Activated CD8-positive, alpha-beta memory T cell treated with anti-CD3 and anti-CD28 coated beads, Interleukin-2, amount 10 ng/mL, durations not matched to agents 7 days and 5 days (primary cell): ENCODE measurements at regions not wholly inside any gene's neighbourhood (a gene's known extent, or its start where the extent isn't known, plus 50 kb on each side); places are given as distances from the start of the nearest gene placed in this dataset.
"Not testable (repeated sequence)": the region's sequence is repeated elsewhere in the genome, so short reads cannot be mapped to it uniquely, and the experiment has no call there.

Experiments
- ATAC-seq: fragments of 150-1000 bp; cut with Tn5 transposase; one replicate; pipeline ENCODE4 v1.10.0; 2021; ENCODE audit warnings: moderate library complexity
- CTCF ChIA-PET: fragments of 350-600 bp; sonication (Branson Sonifier 250); formaldehyde crosslinking; loops from one replicate; lab custom pipeline; 2021; ENCODE audit warnings: antibody characterized with exemption; lab: Charles Lee
- DNase-seq: peaks from one replicate; pipeline ENCODE4 v3.0.0-alpha.2; 2020
- H3K27ac Mint-ChIP-seq: one replicate; pipeline ENCODE4 v1.8.0; 2021; ENCODE audit warnings: mild to moderate bottlenecking, mixed read lengths
- H3K27me3 Mint-ChIP-seq: one replicate; pipeline ENCODE4 v1.8.0; 2021; ENCODE audit warnings: mixed read lengths
- H3K36me3 Mint-ChIP-seq: one replicate; pipeline ENCODE4 v1.8.0; 2021; ENCODE audit warnings: mild to moderate bottlenecking, mixed read lengths
- H3K4me1 Mint-ChIP-seq: one replicate; pipeline ENCODE4 v1.8.0; 2021; ENCODE audit warnings: mixed read lengths
- H3K4me3 Mint-ChIP-seq: one replicate; pipeline ENCODE4 v1.8.0; 2021; ENCODE audit warnings: mild to moderate bottlenecking, moderate library complexity, mixed read lengths
- H3K9me3 Mint-ChIP-seq: one replicate; pipeline ENCODE4 v1.8.0; 2022; ENCODE audit warnings: low read depth, mixed read lengths

DNA sequence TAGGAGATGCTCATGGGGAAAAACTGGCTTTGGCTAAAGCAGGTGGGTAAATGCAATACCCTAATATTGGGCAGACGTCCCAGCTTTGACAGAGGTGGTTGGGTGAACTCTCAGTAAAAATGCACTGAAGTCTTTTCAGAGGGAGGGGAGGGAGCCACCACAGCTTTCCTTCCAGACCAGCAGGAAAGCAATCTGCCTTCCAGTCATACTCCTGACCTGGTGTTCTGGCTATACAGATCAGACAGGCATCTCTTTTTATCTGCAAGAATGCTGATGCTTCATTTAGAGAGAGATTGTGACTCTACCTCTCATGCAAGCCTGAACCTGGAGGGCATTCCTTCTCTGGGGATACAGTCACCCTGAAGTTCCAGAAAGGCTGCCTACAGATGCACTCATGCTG lies 52.6 kb upstream of the ICA1 start:
- Mint-ChIP-seq H3K27ac (no peak overlapping the region), H3K4me3 (no peak overlapping the region), H3K27me3 (peaks cover 33% of the 10 kb centered on the region), H3K36me3 (no peaks in the 10 kb centered on the region), H3K4me1 (no peaks in the 10 kb centered on the region), H3K9me3 (no peaks in the 10 kb centered on the region)
- CTCF ChIA-PET: interaction anchor here (0.6 kb wide), 1 partner anchor 134 kb away, joined by 4 read pairs; no protein-coding TSS in a partner anchor
- DNase-seq: no peak
- ATAC-seq: no peak

DNA sequence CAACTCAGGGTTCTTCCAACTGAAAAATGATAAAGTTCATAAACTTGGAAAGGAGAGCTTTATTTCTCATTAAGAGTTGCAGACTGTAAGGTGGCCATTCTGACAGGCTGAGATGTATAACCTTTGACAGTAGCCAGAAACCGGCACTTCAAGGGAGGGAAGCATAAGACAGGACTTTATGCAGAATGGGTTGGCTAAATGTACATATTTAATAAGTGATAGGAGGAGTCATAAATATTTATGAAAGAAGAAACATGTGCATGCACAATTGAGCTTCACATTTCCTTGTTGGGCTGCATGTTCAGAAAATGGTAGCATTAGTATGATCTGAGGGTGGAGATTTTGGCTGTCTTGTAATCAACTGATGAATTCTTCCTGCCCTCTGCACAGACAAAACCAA lies 57.1 kb upstream of the ICA1 start:
- Mint-ChIP-seq H3K4me1 (no peaks in the 10 kb centered on the region), H3K9me3 (no peaks in the 10 kb centered on the region), H3K27ac (no peak overlapping the region), H3K4me3 (no peak overlapping the region), H3K36me3 (no peaks in the 10 kb centered on the region), H3K27me3 (no peaks in the 10 kb centered on the region)
- DNase-seq: no peak
- ATAC-seq: no peak
- CTCF ChIA-PET: no interaction called here

- DNase-seq (no peak), ATAC-seq (no peak)
- Mint-ChIP-seq H3K4me3 (no peak overlapping the region), H3K27ac (no peak overlapping the region), H3K9me3 (no peaks in the 10 kb centered on the region), H3K36me3 (no peaks in the 10 kb centered on the region), H3K4me1 (no peaks in the 10 kb centered on the region), H3K27me3 (no peaks in the 10 kb centered on the region)
- CTCF ChIA-PET: no interaction called here
These were observed 58.2 kb upstream of the ICA1 start for GRCh38 chr7:8320174-8320573.

GRCh38 chr7:8321312-8321711 lies 59.3 kb upstream of the ICA1 start:
- CTCF ChIA-PET: no interaction called here
- Mint-ChIP-seq H3K4me1 (no peaks in the 10 kb centered on the region), H3K27ac (no peak overlapping the region), H3K27me3 (peaks cover 5% of the 10 kb centered on the region), H3K9me3 (no peaks in the 10 kb centered on the region), H3K4me3 (no peak overlapping the region), H3K36me3 (no peaks in the 10 kb centered on the region)
- ATAC-seq: no peak
- DNase-seq: no peak

- Mint-ChIP-seq H3K27ac (no peak overlapping the region), H3K9me3 (no peaks in the 10 kb centered on the region), H3K4me1 (no peaks in the 10 kb centered on the region), H3K27me3 (peaks cover 11% of the 10 kb centered on the region), H3K4me3 (no peak overlapping the region), H3K36me3 (no peaks in the 10 kb centered on the region)
- no peak for ATAC-seq
- no peak for DNase-seq
- CTCF ChIA-PET: no interaction called here
These were observed 60.7 kb upstream of the ICA1 start for GRCh38 chr7:8322667-8323066.

DNA sequence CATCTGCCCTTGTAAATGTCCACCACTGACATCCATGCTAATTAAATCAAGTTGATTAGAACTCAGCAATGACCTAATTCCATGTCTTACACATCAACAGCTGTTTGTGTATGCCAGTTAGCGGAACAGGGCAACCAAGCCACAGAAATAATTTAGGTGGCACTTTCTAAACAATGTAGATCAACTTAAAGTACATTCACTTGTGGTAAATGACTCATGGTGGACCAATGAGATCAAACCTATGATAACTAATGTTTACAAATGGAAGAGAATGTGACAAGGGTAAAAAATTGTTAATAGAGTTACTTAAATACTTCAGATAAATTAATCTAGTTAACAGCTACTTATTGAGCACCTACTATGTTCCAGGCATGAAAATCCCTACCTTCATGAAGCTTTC lies 63.1 kb upstream of the ICA1 start:
- Mint-ChIP-seq H3K36me3 (no peaks in the 10 kb centered on the region), H3K27ac (no peak overlapping the region), H3K4me3 (no peak overlapping the region), H3K9me3 (no peaks in the 10 kb centered on the region), H3K27me3 (peaks cover 20% of the 10 kb centered on the region), H3K4me1 (no peaks in the 10 kb centered on the region)
- ATAC-seq: no peak
- CTCF ChIA-PET: no interaction called here
- no peak for DNase-seq

- Mint-ChIP-seq H3K4me3 (no peak overlapping the region), H3K27ac (no peak overlapping the region), H3K36me3 (no peaks in the 10 kb centered on the region), H3K9me3 (no peaks in the 10 kb centered on the region), H3K4me1 (no peaks in the 10 kb centered on the region), H3K27me3 (peaks cover 25% of the 10 kb centered on the region)
- ATAC-seq (no peak), DNase-seq (no peak)
- CTCF ChIA-PET: no interaction called here
These were observed 65.2 kb upstream of the ICA1 start for GRCh38 chr7:8327199-8327598.

DNA sequence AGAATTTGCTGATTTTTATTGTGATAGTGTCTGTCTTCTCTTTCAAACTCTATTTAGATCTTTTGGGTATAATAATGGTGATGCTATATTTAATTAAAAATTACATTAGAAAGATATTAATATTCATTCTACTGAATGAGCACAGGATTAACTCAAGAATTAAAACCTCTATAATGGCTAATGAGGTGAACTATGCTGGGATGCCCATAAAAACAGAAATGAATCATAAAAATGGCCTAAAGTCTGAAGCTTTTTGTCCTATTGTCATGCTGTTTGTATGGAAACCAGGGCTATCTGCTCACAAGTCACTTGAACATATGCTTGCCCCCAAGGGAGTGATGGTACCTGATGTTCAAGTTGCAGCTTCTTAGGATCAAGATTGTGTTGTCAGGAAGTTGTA lies 76.2 kb upstream of the ICA1 start:
- CTCF ChIA-PET: no interaction called here
- Mint-ChIP-seq H3K9me3 (no peaks in the 10 kb centered on the region), H3K4me3 (no peak overlapping the region), H3K4me1 (no peaks in the 10 kb centered on the region), H3K27me3 (peaks cover 13% of the 10 kb centered on the region), H3K36me3 (no peaks in the 10 kb centered on the region), H3K27ac (no peak overlapping the region)
- DNase-seq (no peak), ATAC-seq (no peak)

DNA sequence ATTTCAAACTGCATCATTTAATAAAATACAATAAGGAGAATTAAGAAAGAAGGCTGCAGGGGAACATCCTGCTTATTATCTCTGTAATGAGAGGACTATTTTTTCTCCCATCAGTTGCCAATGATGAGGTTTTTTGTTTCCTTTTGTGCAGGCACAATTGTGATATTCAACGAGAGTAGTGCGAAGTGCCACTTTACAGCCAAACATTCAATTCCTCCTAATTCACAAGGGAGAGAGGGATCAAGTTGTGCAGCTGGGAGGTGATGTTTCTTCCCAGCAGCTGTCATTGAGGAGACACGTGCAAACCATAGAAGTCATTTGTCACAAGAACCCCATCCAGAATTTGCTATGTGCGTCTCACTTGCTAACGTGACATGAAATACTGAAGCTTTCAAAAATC lies 81.6 kb upstream of the ICA1 start:
- H3K27ac Mint-ChIP-seq: no peak overlapping the region
- peaks cover 11% of the 10 kb centered on the region for H3K27me3 Mint-ChIP-seq
- CTCF ChIA-PET: no interaction called here
- H3K4me3 Mint-ChIP-seq: no peak overlapping the region
- no peak for DNase-seq
- H3K4me1 Mint-ChIP-seq: no peaks in the 10 kb centered on the region
- no peaks in the 10 kb centered on the region for H3K9me3 Mint-ChIP-seq
- no peak for ATAC-seq
- H3K36me3 Mint-ChIP-seq: no peaks in the 10 kb centered on the region

DNA sequence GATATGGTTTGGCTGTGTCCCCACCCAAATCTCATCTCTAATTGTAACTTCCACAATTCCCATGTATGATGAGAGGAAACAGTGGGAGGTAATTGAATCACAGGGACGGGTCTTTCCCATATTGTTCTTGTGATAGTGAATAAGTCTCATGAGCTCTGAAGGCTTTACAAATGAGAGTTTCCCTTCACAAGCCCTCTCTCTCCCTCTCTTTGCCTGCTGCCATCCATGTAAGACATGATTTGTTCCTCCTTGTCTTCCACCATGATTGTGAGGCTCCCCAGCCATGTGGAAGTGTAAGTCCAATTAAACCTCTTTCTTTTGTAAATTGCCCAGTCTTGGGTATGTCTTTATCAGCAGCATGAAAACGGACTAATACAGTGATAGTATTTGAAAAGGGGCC lies 85.4 kb upstream of the ICA1 start:
- H3K36me3 Mint-ChIP-seq, H3K27ac Mint-ChIP-seq, DNase-seq, H3K27me3 Mint-ChIP-seq, H3K9me3 Mint-ChIP-seq, ATAC-seq, H3K4me1 Mint-ChIP-seq, H3K4me3 Mint-ChIP-seq, CTCF ChIA-PET: not testable (repeated sequence)

DNA sequence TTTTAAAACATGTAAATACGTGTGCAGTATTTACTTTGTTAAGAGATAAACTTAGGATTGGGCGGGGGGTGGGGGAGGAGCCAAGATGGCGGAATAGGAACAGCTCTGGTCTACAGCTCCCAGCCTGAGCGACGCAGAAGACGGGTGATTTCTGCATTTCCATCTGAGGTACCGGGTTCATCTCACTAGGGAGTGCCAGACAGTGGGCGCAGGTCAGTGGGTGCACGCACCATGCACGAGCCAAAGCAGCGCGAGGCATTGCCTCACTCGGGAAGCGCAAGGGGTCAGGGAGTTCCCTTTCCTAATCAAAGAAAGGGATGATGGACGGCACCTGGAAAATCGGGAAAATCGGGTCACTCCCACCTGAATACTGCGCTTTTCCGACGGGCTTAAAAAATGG lies 81.8 kb upstream of the NXPH1 start:
- H3K27ac Mint-ChIP-seq, DNase-seq, H3K36me3 Mint-ChIP-seq, H3K4me3 Mint-ChIP-seq, H3K4me1 Mint-ChIP-seq, ATAC-seq, H3K9me3 Mint-ChIP-seq, CTCF ChIA-PET: not testable (repeated sequence)
- peaks cover 11% of the 10 kb centered on the region for H3K27me3 Mint-ChIP-seq

DNA sequence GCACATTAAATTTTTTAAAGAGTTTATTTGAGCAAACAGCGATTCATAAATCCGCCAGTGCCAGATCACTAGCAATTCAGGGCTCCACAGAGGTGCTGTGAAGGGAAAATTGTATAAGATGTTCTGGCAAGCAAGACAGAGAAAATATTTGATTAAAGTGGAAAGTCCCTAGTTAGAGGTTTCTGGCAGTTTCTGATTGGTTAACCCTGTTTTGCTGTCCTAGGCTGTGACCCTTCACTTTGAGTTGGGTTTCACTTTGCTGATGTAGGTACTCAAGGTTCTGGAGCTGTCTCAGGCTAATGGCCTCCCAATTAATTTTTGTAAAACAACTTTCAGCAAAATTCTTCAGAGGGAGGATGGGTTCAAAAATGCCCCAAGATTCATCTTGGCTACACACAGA lies 79.4 kb upstream of the NXPH1 start:
- CTCF ChIA-PET: no interaction called here
- Mint-ChIP-seq H3K36me3 (no peaks in the 10 kb centered on the region), H3K4me1 (no peaks in the 10 kb centered on the region)

GRCh38 chr7:8354503-8354902 lies 78.9 kb upstream of the NXPH1 start:
- Mint-ChIP-seq H3K4me1 (no peaks in the 10 kb centered on the region), H3K27me3 (peaks cover 11% of the 10 kb centered on the region), H3K36me3 (no peaks in the 10 kb centered on the region), H3K9me3 (no peaks in the 10 kb centered on the region), H3K27ac (no peak overlapping the region), H3K4me3 (no peak overlapping the region)
- DNase-seq (no peak), ATAC-seq (no peak)
- CTCF ChIA-PET: no interaction called here

More for the DNA sequence above, 79.4 kb upstream of the NXPH1 start:
- ATAC-seq (no peak), DNase-seq (no peak)
- H3K4me3 Mint-ChIP-seq: no peak overlapping the region
- no peak overlapping the region for H3K27ac Mint-ChIP-seq
- no peaks in the 10 kb centered on the region for H3K9me3 Mint-ChIP-seq
- H3K27me3 Mint-ChIP-seq: peaks cover 11% of the 10 kb centered on the region

DNA sequence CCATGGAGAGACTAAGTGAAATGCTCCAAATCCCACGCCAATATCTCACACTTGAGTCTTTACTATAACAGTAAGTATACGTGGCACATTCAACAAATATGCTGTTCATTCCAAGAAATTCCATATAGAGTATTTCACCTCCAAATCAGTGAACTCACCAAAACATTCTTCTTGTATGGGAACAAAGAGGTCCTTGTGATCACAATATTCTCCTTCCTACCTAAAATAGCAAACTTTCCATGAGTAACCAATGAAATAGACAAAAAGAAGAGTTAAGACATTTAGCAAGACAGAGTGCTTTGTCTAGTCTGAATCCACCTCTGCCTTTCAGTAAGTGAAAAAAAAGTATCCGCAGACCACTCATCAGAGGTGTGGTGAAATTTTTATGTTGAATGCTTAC lies 77.3 kb upstream of the NXPH1 start:
- no peak overlapping the region for H3K27ac Mint-ChIP-seq
- no peaks in the 10 kb centered on the region for H3K9me3 Mint-ChIP-seq
- H3K4me3 Mint-ChIP-seq: no peak overlapping the region
- H3K27me3 Mint-ChIP-seq: peaks cover 15% of the 10 kb centered on the region
- H3K4me1 Mint-ChIP-seq: peaks cover 5% of the 10 kb centered on the region
- no peak for ATAC-seq
- no peak for DNase-seq
- H3K36me3 Mint-ChIP-seq: no peaks in the 10 kb centered on the region
- CTCF ChIA-PET: no interaction called here

DNA sequence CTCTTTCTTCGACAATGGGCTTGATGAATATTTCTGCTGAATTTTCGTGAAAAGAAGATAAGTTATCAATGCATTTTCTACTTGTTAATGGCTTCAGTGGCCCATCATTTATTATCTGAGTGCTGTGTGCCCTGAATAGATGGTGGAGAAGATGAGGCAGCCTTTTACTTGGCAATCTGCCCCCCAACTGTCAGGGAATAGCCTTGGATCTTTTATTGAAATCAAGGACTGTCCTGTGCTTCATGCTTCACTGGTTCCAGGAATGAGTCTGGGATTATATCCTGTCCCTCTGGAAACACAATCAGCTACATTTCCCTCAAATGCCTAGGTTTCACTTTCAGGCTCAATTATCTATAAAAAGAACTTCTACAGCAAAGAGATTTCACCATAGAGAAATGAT lies 75.9 kb upstream of the NXPH1 start:
- Mint-ChIP-seq H3K27ac (no peak overlapping the region), H3K9me3 (no peaks in the 10 kb centered on the region), H3K27me3 (peaks cover 21% of the 10 kb centered on the region), H3K36me3 (no peaks in the 10 kb centered on the region), H3K4me1 (peaks cover 5% of the 10 kb centered on the region), H3K4me3 (no peak overlapping the region)
- no peak for ATAC-seq
- CTCF ChIA-PET: no interaction called here
- no peak for DNase-seq
